Heart left ventricle (tissue), 16 donors: ENCODE measurements at regions not wholly inside any gene's neighbourhood (a gene's known extent, or its start where the extent isn't known, plus 50 kb on each side); places are given as distances from the start of the nearest gene placed in this dataset.
"Not testable (repeated sequence)": the region's sequence is repeated elsewhere in the genome, so short reads cannot be mapped to it uniquely, and the experiment has no call there.

Source experiments
- ATAC-seq, 4 donors: fragments of 200-7000 bp; cut with Tn5 transposase; one replicate each; pipeline ENCODE4 v1.9.1; 2020 to 2022; ENCODE audit warnings: moderate library complexity in 4 of 4, mild to moderate bottlenecking in 3 of 4, moderate number of reproducible peaks in 1 of 4
- DNase-seq, 5 donors: peaks; one replicate each; pipeline ENCODE4 v3.0.0-alpha.2; 2020
- H3K27ac ChIP-seq, 12 donors: fragments of 200-600 bp; sonication (generic) in 4 of 12; one replicate each; pipeline versions ENCODE4 v1.5.0 to v1.8.0; 2016 to 2022; ENCODE audit warnings: mild to moderate bottlenecking in 2 of 12
- H3K27me3 ChIP-seq, 9 donors: fragments of 200-600 bp; sonication (generic) in 2 of 9; one replicate each; pipeline versions ENCODE4 v1.5.1 to v1.8.0; 2016 to 2022; ENCODE audit warnings: mild to moderate bottlenecking in 3 of 9
- H3K36me3 ChIP-seq, 9 donors: fragments of 200-600 bp; sonication (generic) in 2 of 9; one replicate each; pipeline versions ENCODE4 v1.5.0 to v1.8.0; 2018 to 2022; ENCODE audit warnings: mild to moderate bottlenecking in 2 of 9
- H3K4me1 ChIP-seq, 12 donors: fragments of 200-600 bp; sonication (generic) in 4 of 12; one replicate each; pipeline versions ENCODE4 v1.5.0 to v1.8.0; 2016 to 2022; ENCODE audit warnings: mild to moderate bottlenecking in 3 of 12
- H3K4me3 ChIP-seq, 12 donors: fragments of 200-600 bp; sonication (generic) in 4 of 12; one replicate each; pipeline versions ENCODE4 v1.5.0 to v1.8.0; 2017 to 2022; ENCODE audit warnings: mild to moderate bottlenecking in 9 of 12, moderate library complexity in 4 of 12
- H3K9me3 ChIP-seq, 12 donors: fragments of 200-600 bp; sonication (generic) in 4 of 12; one replicate each; pipeline versions ENCODE4 v1.5.0 to v1.8.0; 2016 to 2022; ENCODE audit warnings: mild to moderate bottlenecking in 1 of 12
- POLR2A ChIP-seq, 2 donors: fragments of 450-650 bp; IDR thresholded peaks; one replicate each; pipeline ENCODE4 v1.6.1; 2017; ENCODE audit warnings: antibody characterized with exemption in 2 of 2, mild to moderate bottlenecking in 2 of 2, moderate library complexity in 2 of 2
- WGBS, 4 donors: extraction: QIAGEN DNeasy Blood & Tissue Kit in 2 of 4; methylation state at CpG; one replicate each; pipeline versions ENCODE4 v1.1.5 to v1.1.7; 2013 to 2018; 5-methylcytosine and 5-hydroxymethylcytosine counted together
- intact Hi-C, 10 donors: fragments of 100-400 bp; cut with DNase I; formaldehyde crosslinking; loops; one replicate each; pipeline versions ENCODE4 v1.11.1 to v1.14.2; 2022
- TF ChIP-seq, protein P1 (sequence below), 12 donors: fragments of 200-600 bp; sonication (generic) in 4 of 12; IDR thresholded peaks; one replicate each; pipeline versions ENCODE4 v1.5.0 to v1.8.0; 2018 to 2022; ENCODE audit warnings: antibody characterized with exemption in 12 of 12, mild to moderate bottlenecking in 5 of 12
- donor health status: ischemic (EF 13 %, LVEDD 7.1; RV severe dilation, severe dysfunction).
- donor health status: healthy with polysubstance abuse.
- donor health status: DM: no; HTN: yes; CAD: no.
- donor health status: DM: no; HTN: no; CAD: no.
- donor health status: ischemic (EF 25% LVEDD 6.9; RV normal size, moderate dysfunction).
- donor health status: ischemic (EF 25% LVEDD 5.7; RV mildly dilated, moderate dysfunction).
- donor health status: healthy.
- donor health status: DM: yes; HTN: yes; CAD: no.
- donor health status: ischemic (EF 35%, LVEDD 5.7; RV mildly dilated, moderate dysfunction).
- donor health status: nonischemic (EF 11% LVEDD 7.7; RV severe dilation, severe dysfunction).
- donor health status: DM: yes; HTN: yes; CAD: no.
- donor health status: PGD.
- donor health status: ischemic (EF 29% LVEDD 5.4; RV normal size, mild dysfunction).
- donor health status: nonischemic (EF 23%, LVEDD 6.1; RV moderate dilation, normal function).

- WGBS, 4 donors = 33 to 48% (median 41%) methylated on average over 13 of the region's 13 CpGs
- Histone ChIP-seq H3K4me1 (peaks cover 0 to 11% (median 2%) of the 10 kb centered on the region in 12 donors), H3K4me3 (no peak overlapping the region), H3K9me3 (no peaks in the 10 kb centered on the region), H3K27ac (no peak overlapping the region), H3K27me3 (peaks cover 0 to 16% (median 6%) of the 10 kb centered on the region in 9 donors), H3K36me3 (no peaks in the 10 kb centered on the region)
- TF ChIP-seq POLR2A (IDR thresholded peaks at IDR 0.05) = no peak
- TF ChIP-seq, protein P1, sequence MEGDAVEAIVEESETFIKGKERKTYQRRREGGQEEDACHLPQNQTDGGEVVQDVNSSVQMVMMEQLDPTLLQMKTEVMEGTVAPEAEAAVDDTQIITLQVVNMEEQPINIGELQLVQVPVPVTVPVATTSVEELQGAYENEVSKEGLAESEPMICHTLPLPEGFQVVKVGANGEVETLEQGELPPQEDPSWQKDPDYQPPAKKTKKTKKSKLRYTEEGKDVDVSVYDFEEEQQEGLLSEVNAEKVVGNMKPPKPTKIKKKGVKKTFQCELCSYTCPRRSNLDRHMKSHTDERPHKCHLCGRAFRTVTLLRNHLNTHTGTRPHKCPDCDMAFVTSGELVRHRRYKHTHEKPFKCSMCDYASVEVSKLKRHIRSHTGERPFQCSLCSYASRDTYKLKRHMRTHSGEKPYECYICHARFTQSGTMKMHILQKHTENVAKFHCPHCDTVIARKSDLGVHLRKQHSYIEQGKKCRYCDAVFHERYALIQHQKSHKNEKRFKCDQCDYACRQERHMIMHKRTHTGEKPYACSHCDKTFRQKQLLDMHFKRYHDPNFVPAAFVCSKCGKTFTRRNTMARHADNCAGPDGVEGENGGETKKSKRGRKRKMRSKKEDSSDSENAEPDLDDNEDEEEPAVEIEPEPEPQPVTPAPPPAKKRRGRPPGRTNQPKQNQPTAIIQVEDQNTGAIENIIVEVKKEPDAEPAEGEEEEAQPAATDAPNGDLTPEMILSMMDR (IDR thresholded peaks at IDR 0.05) = no peak
- intact Hi-C loops = no loop called here
- DNase-seq (no peak), ATAC-seq (no peak)
Measured at GRCh38 chr14:65173973-65174693, 71.8 kb upstream of the MAX start.

- DNase-seq (no peak), ATAC-seq (no peak)
- intact Hi-C loops = no loop called here
- TF ChIP-seq POLR2A (IDR thresholded peaks at IDR 0.05) = no peak
- TF ChIP-seq, protein P1 (IDR thresholded peaks at IDR 0.05) = no peak
- Histone ChIP-seq H3K9me3 (no peaks in the 10 kb centered on the region), H3K4me3 (no peak overlapping the region), H3K36me3 (no peaks in the 10 kb centered on the region), H3K27me3 (peaks cover 0 to 16% (median 6%) of the 10 kb centered on the region in 9 donors), H3K4me1 (peaks cover 0 to 12% (median 2%) of the 10 kb centered on the region in 12 donors), H3K27ac (no peak overlapping the region)
- 52 to 68% (median 62%) methylated on average over 3 of the region's 3 CpGs for WGBS, 4 donors
Measured at GRCh38 chr14:65174783-65175182, 72.5 kb upstream of the MAX start.

DNA sequence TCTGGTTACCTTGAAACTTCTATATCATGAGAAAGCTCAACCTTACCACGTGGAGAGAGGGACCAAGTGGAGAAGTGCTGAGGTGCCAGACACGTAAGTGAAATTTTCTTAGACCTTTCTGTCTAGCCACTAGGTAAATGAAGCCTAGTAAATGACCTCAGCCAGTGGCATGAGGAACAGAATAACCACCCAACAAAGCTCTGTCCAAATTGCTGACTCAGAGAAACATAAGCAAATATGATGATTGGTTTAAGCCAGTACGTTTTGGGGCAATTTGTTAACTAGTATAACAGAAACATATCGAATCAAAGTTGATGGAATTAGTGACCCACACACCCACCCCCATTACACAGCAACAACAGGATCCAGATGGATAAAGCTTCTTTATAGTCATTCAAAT lies 75.2 kb upstream of the MAX start:
- Histone ChIP-seq H3K36me3 (no peaks in the 10 kb centered on the region), H3K27me3 (no peaks in the 10 kb centered on the region), H3K27ac (no peak overlapping the region), H3K9me3 (peaks cover 0 to 12% (median 9%) of the 10 kb centered on the region in 12 donors), H3K4me1 (peaks cover 0 to 11% (median 6%) of the 10 kb centered on the region in 12 donors), H3K4me3 (no peak overlapping the region)
- TF ChIP-seq POLR2A (IDR thresholded peaks at IDR 0.05) = no peak
- TF ChIP-seq, protein P1 (IDR thresholded peaks at IDR 0.05) = no peak
- DNase-seq (no peak), ATAC-seq (no peak)
- intact Hi-C loops = no loop called here
- WGBS, 4 donors = 82 to 90% (median 84%) methylated on average over 4 of the region's 4 CpGs

DNA sequence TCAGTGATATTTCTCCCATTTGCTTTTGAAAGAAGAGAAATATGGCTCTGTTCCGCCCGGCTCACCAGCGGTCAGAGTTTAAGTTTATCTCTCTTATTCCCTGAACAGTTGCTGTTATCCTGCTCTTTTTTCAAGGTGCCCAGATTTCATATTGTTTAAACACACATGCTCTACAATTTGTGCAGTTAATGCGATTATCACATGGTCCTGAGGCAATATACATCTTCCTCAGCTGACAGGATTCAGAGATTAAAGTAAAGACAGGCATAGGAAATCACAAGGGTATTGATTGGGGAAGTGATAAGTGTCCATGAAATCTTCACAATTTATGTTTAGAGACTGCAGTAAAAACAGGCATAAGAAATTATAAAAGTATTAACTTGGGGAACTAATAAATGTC lies 76.9 kb upstream of the MAX start:
- intact Hi-C loops, H3K27me3 ChIP-seq, H3K36me3 ChIP-seq, H3K4me3 ChIP-seq, H3K27ac ChIP-seq, ATAC-seq, DNase-seq: not testable (repeated sequence)
- H3K9me3 ChIP-seq = peaks cover 0 to 16% (median 10%) of the 10 kb centered on the region in 12 donors
- 83 to 89% (median 83%) methylated on average over 4 of the region's 4 CpGs for WGBS, 4 donors
- peaks cover 0 to 11% (median 6%) of the 10 kb centered on the region in 12 donors for H3K4me1 ChIP-seq
